ENCODE measurements at regions not wholly inside any gene's neighbourhood (a gene's known extent, or its start where the extent isn't known, plus 50 kb on each side); places are given as distances from the start of the nearest gene placed in this dataset.
"Not testable (repeated sequence)": the region's sequence is repeated elsewhere in the genome, so short reads cannot be mapped to it uniquely, and the experiment has no call there.

DNA sequence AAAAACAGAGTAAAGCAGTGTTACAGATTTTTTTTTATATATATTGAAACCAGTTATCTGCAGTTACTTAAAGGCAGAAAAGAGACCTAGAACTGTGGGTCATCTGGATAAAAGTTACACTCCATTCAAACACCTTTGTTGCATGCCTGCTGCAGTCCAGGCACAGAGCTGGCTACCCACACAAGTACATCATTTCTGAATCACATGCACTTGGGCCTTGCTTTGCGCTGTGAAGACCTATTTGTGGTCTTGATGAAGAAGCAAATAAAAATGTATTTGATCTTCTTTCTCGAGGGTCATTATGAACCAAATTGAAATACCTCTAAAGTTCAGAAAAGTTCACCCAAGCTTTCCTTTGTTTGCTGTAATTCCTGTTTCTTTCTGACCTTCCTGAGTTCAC is 503.0 kb upstream of the ZNF608 start:
- no peak overlapping the region for H3K27ac Mint-ChIP-seq
- no peak overlapping the region for H3K4me3 Mint-ChIP-seq
- H3K36me3 Mint-ChIP-seq (ENCODE audit: insufficient read depth) = no peaks in the 10 kb centered on the region
- H3K9me3 Mint-ChIP-seq = peaks cover 7 to 13% of the 10 kb centered on the region in 2 donors
- H3K4me1 Mint-ChIP-seq (ENCODE audit: low read depth in 2 of 2) = no peaks in the 10 kb centered on the region
- no peak for ATAC-seq (replicated peaks)
- no peak for DNase-seq
- no peaks in the 10 kb centered on the region for H3K27me3 Mint-ChIP-seq

DNA sequence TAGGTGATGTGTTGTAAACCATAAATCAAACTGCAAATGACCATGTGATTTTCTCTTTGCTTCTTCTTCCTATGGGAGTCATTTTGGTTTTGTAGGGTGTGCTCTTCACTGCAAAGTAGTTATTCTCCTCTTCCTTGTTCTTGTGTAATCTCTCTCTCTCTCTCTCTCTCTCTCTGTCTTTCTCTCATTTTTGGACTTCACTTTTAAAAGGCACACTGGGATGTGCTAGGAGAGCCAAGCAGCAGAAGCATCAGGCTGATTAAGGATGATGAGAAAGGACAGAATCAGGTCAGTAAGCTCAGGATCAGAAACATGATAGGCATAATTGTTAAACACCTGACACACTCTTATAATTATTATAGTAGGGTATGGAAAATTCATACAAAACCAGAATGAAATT is 505.3 kb upstream of the ZNF608 start:
- Mint-ChIP-seq H3K4me3 (no peak overlapping the region), H3K9me3 (peaks cover 7 to 8% of the 10 kb centered on the region in 2 donors), H3K4me1 (ENCODE audit: low read depth in 2 of 2) (no peaks in the 10 kb centered on the region), H3K27ac (no peak overlapping the region), H3K27me3 (no peaks in the 10 kb centered on the region), H3K36me3 (ENCODE audit: insufficient read depth) (no peaks in the 10 kb centered on the region)
- DNase-seq = no peak
- ATAC-seq (replicated peaks) = no peak

DNA sequence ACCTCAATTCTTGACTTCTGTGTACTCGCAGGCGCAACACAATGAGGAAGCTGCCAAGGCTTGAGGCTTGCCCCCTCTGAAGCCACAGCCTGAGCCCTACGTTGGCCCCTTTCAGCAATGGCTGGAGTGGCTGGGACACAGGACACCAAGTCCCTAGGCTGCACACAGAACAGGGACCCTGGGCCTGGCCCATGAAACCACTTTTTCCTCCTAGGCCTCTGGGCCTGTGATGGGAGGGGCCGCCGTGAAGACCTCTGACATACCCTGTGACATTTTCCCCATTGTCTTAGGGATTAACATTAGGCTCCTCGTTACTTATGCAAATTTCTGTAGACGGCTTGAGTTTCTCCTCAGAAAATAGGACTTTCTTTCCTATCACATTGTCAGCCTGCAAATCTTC is 507.2 kb upstream of the ZNF608 start:
- H3K27me3 Mint-ChIP-seq = not testable (repeated sequence)
- H3K9me3 Mint-ChIP-seq = peaks cover 6 to 10% of the 10 kb centered on the region in 2 donors

DNA sequence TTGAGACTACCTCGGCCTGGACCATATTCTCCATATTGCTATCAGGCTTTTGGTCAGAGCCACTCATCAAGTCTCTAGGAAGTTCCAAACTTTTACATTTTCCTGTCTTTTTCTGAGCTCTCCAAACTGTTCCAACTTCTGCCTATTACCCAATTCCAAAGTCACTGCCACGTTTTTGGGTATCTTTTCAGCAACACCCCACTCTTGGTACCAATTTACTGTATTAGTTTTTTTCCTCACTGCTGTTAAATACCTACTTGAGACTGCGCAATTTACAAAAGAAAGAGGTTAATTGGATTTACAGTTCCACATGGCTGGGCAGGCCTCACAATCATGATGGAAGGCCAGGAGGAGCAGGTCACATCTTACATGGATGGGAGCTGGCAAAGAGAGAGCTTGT is 507.8 kb upstream of the ZNF608 start:
- Mint-ChIP-seq H3K9me3 (peaks cover 7 to 10% of the 10 kb centered on the region in 2 donors), H3K27ac (no peak overlapping the region), H3K4me1 (ENCODE audit: low read depth in 2 of 2) (no peaks in the 10 kb centered on the region), H3K36me3 (ENCODE audit: insufficient read depth) (no peaks in the 10 kb centered on the region), H3K27me3 (no peaks in the 10 kb centered on the region), H3K4me3 (no peak overlapping the region)
- DNase-seq (no peak), ATAC-seq (replicated peaks) (no peak)

More for the DNA sequence above, 507.2 kb upstream of the ZNF608 start:
- H3K36me3 Mint-ChIP-seq (ENCODE audit: insufficient read depth); H3K4me1 Mint-ChIP-seq (ENCODE audit: low read depth in 2 of 2); ATAC-seq (replicated peaks); DNase-seq; H3K27ac Mint-ChIP-seq; H3K4me3 Mint-ChIP-seq: not testable (repeated sequence)

DNA sequence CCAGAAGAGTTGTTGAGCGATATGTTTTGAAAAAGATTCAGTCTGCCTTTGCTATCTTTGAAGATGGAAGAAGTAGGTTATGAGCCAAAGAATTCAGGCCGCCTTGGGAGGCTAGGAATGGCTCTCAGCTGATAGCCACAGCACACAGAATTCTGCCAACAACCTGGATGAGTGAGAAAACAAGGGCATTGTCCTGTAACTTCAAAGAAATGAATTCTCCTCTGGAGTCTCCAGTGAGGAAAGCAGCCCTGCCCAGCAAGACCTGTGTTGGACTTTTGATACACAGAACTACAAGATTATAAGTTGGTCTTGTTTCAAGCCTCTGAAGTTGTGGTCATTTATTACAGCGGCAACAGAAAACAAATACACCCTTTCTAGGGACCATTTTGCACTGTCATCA is 509.9 kb upstream of the ZNF608 start:
- Mint-ChIP-seq H3K4me1 (ENCODE audit: low read depth in 2 of 2) (no peaks in the 10 kb centered on the region), H3K27ac (no peak overlapping the region), H3K9me3 (peaks cover 7 to 12% of the 10 kb centered on the region in 2 donors), H3K4me3 (no peak overlapping the region), H3K36me3 (ENCODE audit: insufficient read depth) (no peaks in the 10 kb centered on the region), H3K27me3 (no peaks in the 10 kb centered on the region)
- DNase-seq (no peak), ATAC-seq (replicated peaks) (no peak)

DNA sequence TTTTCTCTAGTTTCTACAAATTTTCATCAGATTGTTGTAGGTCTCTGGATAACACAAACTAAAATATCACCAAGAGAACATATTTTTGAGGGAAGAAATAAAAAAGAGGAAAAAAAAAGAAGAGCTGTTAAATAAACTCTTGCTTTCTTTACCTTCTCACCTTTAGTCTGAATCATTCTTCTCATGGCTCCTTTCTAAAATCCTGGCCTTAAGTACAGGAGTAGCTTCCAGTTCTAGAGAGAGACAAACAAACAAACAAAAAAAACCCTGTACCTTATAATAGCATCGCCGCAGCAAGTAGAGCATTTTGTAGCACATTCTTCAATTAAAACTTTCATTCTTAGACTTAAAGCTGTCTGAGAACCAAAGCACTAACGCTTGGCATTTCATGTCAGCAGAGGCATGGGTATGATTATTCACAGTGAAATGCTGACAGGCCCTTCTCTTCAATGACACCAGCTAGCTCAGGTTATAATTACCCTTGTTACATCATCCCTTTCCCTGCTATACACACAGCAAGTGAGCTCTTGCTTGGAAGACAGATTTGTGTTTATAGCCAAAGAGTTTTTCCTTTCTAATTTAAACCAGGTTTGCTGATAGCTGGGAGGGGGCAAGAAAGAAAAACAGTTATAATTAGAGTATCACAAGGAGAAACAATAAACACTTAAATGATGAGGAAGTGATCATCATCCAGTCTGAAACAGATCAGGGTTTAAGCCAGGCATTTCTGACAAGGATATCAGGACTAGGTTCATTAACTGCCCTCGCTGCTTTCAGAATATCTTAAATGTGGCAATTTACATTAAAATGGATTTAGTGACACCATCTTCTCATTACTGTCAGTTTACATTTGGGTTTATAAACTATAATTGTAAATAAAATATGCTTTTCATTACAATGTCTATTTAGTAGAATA is 510.9 kb upstream of the ZNF608 start:
- Mint-ChIP-seq H3K9me3 (peaks cover 7% of the 10 kb centered on the region in 2 donors), H3K27me3 (no peaks in the 10 kb centered on the region), H3K27ac (no peak overlapping the region), H3K36me3 (ENCODE audit: insufficient read depth) (no peaks in the 10 kb centered on the region), H3K4me1 (ENCODE audit: low read depth in 2 of 2) (no peaks in the 10 kb centered on the region), H3K4me3 (no peak overlapping the region)
- DNase-seq (no peak), ATAC-seq (replicated peaks) (no peak)

DNA sequence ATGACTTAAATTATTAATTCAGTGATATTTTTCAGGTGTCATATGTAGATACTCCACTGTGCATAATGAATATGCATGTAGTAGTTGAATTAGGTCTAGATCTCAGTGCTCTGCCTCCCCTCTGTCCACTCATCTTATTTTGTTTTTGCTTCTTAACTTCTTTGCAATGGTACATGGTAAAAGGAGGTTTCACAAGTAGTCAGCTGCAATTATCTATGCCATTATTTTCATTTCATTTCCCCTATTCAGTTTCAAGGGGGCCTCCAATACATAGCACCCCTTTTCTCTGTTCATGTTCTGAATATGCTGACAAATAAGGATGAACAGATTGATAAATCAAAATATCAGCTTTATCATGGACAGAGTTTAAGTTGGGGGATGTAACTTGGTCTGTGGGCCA is 511.6 kb upstream of the ZNF608 start:
- Mint-ChIP-seq H3K4me3 (no peak overlapping the region), H3K27ac (no peak overlapping the region), H3K9me3 (peaks cover 6 to 7% of the 10 kb centered on the region in 2 donors), H3K4me1 (ENCODE audit: low read depth in 2 of 2) (no peaks in the 10 kb centered on the region), H3K27me3 (no peaks in the 10 kb centered on the region), H3K36me3 (ENCODE audit: insufficient read depth) (no peaks in the 10 kb centered on the region)
- DNase-seq = no peak
- no peak for ATAC-seq (replicated peaks)

DNA sequence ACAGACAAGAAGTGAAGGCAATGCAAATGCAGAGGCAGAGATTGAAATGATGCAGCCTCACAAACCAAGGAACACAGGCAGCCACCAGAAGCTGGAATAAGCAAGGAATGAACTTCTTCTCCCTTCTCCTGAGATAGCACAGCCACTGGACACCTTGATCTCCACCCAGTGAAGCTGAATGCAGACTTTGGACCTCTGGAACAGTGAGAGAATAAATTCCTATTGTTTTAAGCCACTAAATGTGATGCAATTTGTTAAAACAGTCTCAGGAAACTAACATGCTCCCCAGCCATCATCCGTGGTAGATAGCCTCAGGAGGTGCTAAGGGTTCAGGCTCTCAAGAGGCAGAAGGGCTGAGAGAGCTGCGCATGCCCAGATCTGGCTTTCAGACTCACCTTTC is 512.2 kb upstream of the ZNF608 start:
- Mint-ChIP-seq H3K36me3 (ENCODE audit: insufficient read depth) (no peaks in the 10 kb centered on the region), H3K4me3 (no peak overlapping the region), H3K9me3 (peaks cover 6 to 7% of the 10 kb centered on the region in 2 donors), H3K4me1 (ENCODE audit: low read depth in 2 of 2) (no peaks in the 10 kb centered on the region), H3K27me3 (no peaks in the 10 kb centered on the region), H3K27ac (no peak overlapping the region)
- ATAC-seq (replicated peaks) (no peak), DNase-seq (no peak)

DNA sequence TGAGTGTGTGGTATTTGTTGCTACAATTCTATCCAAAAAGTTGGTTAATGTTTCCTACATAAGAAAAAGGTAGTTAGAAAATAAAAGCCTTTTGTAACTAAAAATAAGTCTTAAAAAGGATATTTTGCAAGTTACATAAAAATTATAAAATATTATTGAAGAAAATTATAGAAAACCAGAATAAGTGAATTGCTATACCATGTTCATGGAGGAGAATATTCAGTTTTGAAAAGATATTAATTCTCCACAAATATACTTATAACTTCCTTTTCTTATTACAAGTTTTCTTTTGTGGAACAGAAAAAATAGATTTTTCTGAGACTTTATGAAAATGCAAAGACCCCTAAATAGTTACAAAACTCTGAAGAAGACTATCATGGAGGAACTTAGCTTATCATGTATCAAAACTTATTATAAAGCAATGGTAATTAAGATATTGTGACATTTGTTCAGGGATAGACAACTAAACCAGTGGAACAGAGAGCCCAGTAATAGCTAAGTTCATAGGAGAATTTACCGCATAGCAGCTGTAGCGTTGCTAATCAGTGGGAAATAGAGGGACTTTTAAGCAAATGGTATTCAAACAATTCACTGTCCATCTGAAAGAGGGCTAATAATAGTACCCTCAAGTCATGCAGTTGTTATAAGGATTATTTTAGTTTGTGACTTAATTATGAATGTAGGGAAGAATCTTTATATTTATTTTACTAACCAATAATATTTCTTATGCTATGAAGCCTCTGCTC is 515.2 kb upstream of the ZNF608 start:
- ATAC-seq (replicated peaks) = no peak
- Mint-ChIP-seq H3K27me3 (no peaks in the 10 kb centered on the region), H3K27ac (no peak overlapping the region), H3K4me1 (ENCODE audit: low read depth in 2 of 2) (no peaks in the 10 kb centered on the region), H3K9me3 (peaks cover 4 to 17% of the 10 kb centered on the region in 2 donors), H3K4me3 (no peak overlapping the region), H3K36me3 (ENCODE audit: insufficient read depth) (no peaks in the 10 kb centered on the region)
- no peak for DNase-seq

DNA sequence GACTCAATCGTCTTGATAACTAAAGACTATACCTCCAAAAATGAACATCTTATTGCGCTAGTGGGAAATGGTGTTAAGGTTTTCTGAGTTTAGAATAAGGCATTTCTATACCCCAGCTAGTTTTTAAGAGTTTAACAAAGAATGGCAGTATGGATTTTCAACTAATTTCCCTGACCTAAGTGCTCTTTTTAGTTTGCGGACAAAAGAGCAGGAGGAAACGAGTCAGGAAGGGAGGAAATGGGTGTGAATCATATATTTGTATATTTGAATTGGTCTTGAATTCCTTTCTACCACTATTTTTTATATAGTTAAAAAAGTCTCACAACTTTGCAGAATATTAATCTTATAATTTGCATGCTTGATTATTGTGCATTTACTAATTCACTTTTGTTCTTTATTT is 516.3 kb upstream of the ZNF608 start:
- H3K9me3 Mint-ChIP-seq = peaks cover 4 to 17% of the 10 kb centered on the region in 2 donors
- no peak overlapping the region for H3K4me3 Mint-ChIP-seq
- DNase-seq = no peak

DNA sequence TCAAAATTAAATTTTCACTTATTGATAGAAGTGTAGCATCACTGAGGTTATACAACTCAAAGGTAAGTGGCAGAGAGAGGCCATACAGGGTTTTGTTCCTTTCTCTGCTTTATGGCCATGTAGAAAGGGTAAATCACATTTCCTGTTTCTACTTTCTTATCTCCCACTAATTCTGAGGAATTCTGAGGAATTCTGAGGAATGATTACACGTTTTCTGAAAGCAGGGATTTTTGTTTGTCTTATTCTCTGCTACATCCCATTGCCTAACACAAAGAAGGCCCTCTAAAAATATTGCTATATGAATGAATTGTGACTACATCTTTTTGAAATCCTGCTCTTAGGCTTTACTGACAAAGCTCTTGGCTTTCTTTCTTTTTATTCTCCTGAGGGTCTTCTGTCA is 516.9 kb upstream of the ZNF608 start:
- H3K36me3 Mint-ChIP-seq (ENCODE audit: insufficient read depth) = no peaks in the 10 kb centered on the region
- DNase-seq (no peak), ATAC-seq (replicated peaks) (no peak)
- H3K4me1 Mint-ChIP-seq (ENCODE audit: low read depth in 2 of 2) = no peaks in the 10 kb centered on the region
- peaks cover 3 to 14% of the 10 kb centered on the region in 2 donors for H3K9me3 Mint-ChIP-seq
- H3K27ac Mint-ChIP-seq = no peak overlapping the region
- H3K4me3 Mint-ChIP-seq = no peak overlapping the region
- H3K27me3 Mint-ChIP-seq = no peaks in the 10 kb centered on the region

More for the DNA sequence above, 516.3 kb upstream of the ZNF608 start:
- H3K4me1 Mint-ChIP-seq (ENCODE audit: low read depth in 2 of 2) = no peaks in the 10 kb centered on the region
- H3K27ac Mint-ChIP-seq = no peak overlapping the region
- no peak for ATAC-seq (replicated peaks)
- no peaks in the 10 kb centered on the region for H3K27me3 Mint-ChIP-seq
- H3K36me3 Mint-ChIP-seq (ENCODE audit: insufficient read depth) = no peaks in the 10 kb centered on the region

DNA sequence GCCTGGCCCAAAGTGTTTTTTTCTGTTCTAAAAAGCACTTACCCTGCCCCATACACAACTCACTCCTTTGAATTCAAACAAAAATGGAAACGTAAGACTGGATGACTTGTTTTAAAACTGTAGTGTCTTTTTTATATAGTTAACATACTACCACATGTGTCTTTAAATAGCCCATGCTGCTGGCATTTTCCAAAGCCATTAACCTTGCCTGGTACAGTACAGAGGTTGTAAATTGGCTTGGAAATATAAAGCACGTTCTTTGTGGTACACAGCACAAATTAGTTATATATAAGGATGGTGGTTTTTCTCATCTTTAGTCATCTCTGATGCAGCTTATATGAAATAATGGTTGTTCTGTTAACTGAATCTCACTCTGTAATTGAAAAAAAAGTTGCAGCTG is 519.7 kb upstream of the ZNF608 start:
- DNase-seq (no peak), ATAC-seq (replicated peaks) (no peak)
- Mint-ChIP-seq H3K4me1 (ENCODE audit: low read depth in 2 of 2) (no peaks in the 10 kb centered on the region), H3K4me3 (no peak overlapping the region), H3K27me3 (no peaks in the 10 kb centered on the region), H3K9me3 (peaks cover 4 to 10% of the 10 kb centered on the region in 2 donors), H3K36me3 (ENCODE audit: insufficient read depth) (no peaks in the 10 kb centered on the region), H3K27ac (no peak overlapping the region)

DNA sequence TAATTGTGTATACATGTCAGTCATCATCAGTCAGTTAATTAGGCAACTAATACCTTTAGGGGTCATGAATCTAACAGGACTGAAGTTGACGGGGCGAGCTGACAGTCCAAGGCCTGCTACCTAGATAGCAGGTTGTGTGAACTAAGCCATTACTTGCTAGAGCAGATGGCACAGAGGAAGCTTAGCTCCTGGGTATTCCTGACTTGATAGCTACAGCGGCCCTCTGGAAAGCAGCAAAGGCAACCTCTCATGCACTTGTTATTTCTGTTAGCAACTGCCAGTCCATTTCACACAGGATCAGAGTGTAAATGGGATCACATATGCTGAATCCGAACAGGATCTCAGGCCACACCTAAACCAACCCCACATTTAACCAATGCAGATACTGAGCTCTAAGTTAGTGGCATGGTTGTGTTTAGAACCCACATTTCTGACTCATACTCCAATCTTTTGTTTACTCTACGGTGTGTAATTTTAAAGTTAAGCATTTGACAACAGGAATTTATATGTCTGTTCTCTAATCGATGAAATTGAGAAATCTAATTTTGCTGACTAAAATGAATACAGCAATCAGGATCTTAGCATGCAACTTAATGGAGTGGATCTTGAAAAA is 521.3 kb upstream of the ZNF608 start:
- ATAC-seq (replicated peaks) (no peak), DNase-seq (no peak)
- H3K27me3 Mint-ChIP-seq = no peaks in the 10 kb centered on the region
- H3K4me3 Mint-ChIP-seq = no peak overlapping the region
- no peak overlapping the region for H3K27ac Mint-ChIP-seq
- no peaks in the 10 kb centered on the region for H3K4me1 Mint-ChIP-seq (ENCODE audit: low read depth in 2 of 2)
- peaks cover 4 to 10% of the 10 kb centered on the region in 2 donors for H3K9me3 Mint-ChIP-seq
- no peaks in the 10 kb centered on the region for H3K36me3 Mint-ChIP-seq (ENCODE audit: insufficient read depth)

Data from effector memory CD8-positive, alpha-beta T cell (primary cell).